ENCODE measurements at regions not wholly inside any gene's neighbourhood (a gene's known extent, or its start where the extent isn't known, plus 50 kb on each side); places are given as distances from the start of the nearest gene placed in this dataset.

GRCh38 chr7:49630513-49630912, 142.9 kb upstream of the VWC2 start (continued):
- TF ChIP-seq REST (IDR thresholded peaks at IDR 0.05) (no peak), FOXA2 (IDR thresholded peaks at IDR 0.05) (no peak), EGR1 (IDR thresholded peaks at IDR 0.05; ENCODE audit: low read depth in 2 of 2) (no peak), HNF4A (conservative IDR thresholded peaks at IDR 0.05) (no peak), NR2F2 (IDR thresholded peaks at IDR 0.05) (no peak)

GRCh38 chr7:49631071-49631815, 142.2 kb upstream of the VWC2 start:
- no peaks in the 10 kb centered on the region for H3K4me1 ChIP-seq (ENCODE audit: control insufficient read depth in 4 of 4, insufficient read depth in 4 of 4, low read length in 3 of 4)
- no peak overlapping the region for H3K4me3 ChIP-seq (ENCODE audit: low read depth in 1 of 3, low read length in 3 of 3)
- no peaks in the 10 kb centered on the region for H3K27me3 ChIP-seq (ENCODE audit: control insufficient read depth in 4 of 4, insufficient read depth in 4 of 4, low read length in 3 of 4)
- no peaks in the 10 kb centered on the region for H3K36me3 ChIP-seq (ENCODE audit: control insufficient read depth in 4 of 4, insufficient read depth in 3 of 4, low read depth in 1 of 4, low read length in 3 of 4)
- TF ChIP-seq ATF3 (IDR thresholded peaks at IDR 0.05) = no peak
- no peak for TF ChIP-seq HNF4G (IDR thresholded peaks at IDR 0.05)
- TF ChIP-seq HNF4A (conservative IDR thresholded peaks at IDR 0.05) = no peak
- no peak for TF ChIP-seq JUND (IDR thresholded peaks at IDR 0.05)
- no peak for TF ChIP-seq FOXA2 (IDR thresholded peaks at IDR 0.05)
- TF ChIP-seq MAX (IDR thresholded peaks at IDR 0.05) = no peak
- no peak for TF ChIP-seq TAF1 (conservative IDR thresholded peaks at IDR 0.05)
- TF ChIP-seq ZBTB33 (IDR thresholded peaks at IDR 0.05) = no peak
- no peak for TF ChIP-seq CTCF (IDR thresholded peaks at IDR 0.05; ENCODE audit: low read depth, low read length, missing input control)
- TF ChIP-seq EGR1 (IDR thresholded peaks at IDR 0.05; ENCODE audit: low read depth in 2 of 2) = no peak
- no peak for TF ChIP-seq SP1 (IDR thresholded peaks at IDR 0.05)
- no peak for TF ChIP-seq YY1 (IDR thresholded peaks at IDR 0.05)
- no peak for TF ChIP-seq GABPA (IDR thresholded peaks at IDR 0.05 in 1 of 2, conservative IDR thresholded peaks at IDR 0.05 in 1 of 2)
- H3K27ac ChIP-seq (ENCODE audit: low read depth in 1 of 2, low read length in 2 of 2) = no peak overlapping the region
- no peak overlapping the region for H3K9ac ChIP-seq (ENCODE audit: low read depth in 1 of 2, low read length in 2 of 2)
- no peak for DNase-seq (ENCODE audit: low spot score)
- no peaks in the 10 kb centered on the region for H3K9me3 ChIP-seq (ENCODE audit: control insufficient read depth in 4 of 4, low read length in 3 of 4)

Measured in liver (tissue), 7 donors.